HepG2 (cell line): ENCODE measurements at regions not wholly inside any gene's neighbourhood (a gene's known extent, or its start where the extent isn't known, plus 50 kb on each side); places are given as distances from the start of the nearest gene placed in this dataset.

ENCODE experiments used
- ATAC-seq: fragments of 200-7000 bp; cut with Tn5 transposase; 3 replicates; pipeline ENCODE4 v1.9.1; 2020; ENCODE audit warnings: mild to moderate bottlenecking, moderate library complexity
- BruUV-seq: library from RNA; stranded (reverse); fragments of 400-500 nt; replicated peaks from 2 replicates; lab custom pipeline; 2021; lab: Mats Ljungman, UMichigan
- CTCF ChIA-PET: fragments of 300-600 bp; formaldehyde crosslinking; extraction: SDS; loops from one replicate; lab custom pipeline; 2021; ENCODE audit warnings: low total read pairs, inconsistent platforms, low intra/inter-chr PET ratio; lab: Yijun Ruan, JAX
- POLR2A ChIA-PET: fragments of 350-600 bp; sonication (Branson Sonifier 250); formaldehyde crosslinking; loops from one replicate; lab custom pipeline; 2020; ENCODE audit warnings: antibody characterized with exemption, inconsistent platforms; lab: Yijun Ruan, JAX
- DNase-seq: peaks from one replicate; pipeline ENCODE4 v3.0.0-alpha.2; 2015; ENCODE audit warnings: low spot score
- FAIRE-seq: peaks from 3 replicates; lab custom pipeline; 2011; peaks lifted over from hg19 to GRCh38; lab: Jason Lieb, UNC
- H2AFZ ChIP-seq: one replicate; pipeline ENCODE4 v1.6.1; 2011; ENCODE audit warnings: low read length, inconsistent platforms
- H3K27ac ChIP-seq: fragments of 300-600 bp; 3 replicates; pipeline ENCODE4 v1.8.0; 2011; ENCODE audit warnings: mixed run types, mild to moderate bottlenecking, mixed read lengths, low read length, inconsistent platforms; ENCODE audit not compliant: insufficient read depth; ENCODE audit errors: extremely low read length
- H3K27me3 ChIP-seq, 2 experiments: fragments of 200-600 bp in 1 of 2; 2 replicates in 1 of 2; 3 replicates in 1 of 2; pipeline versions ENCODE4 v1.6.0 to v1.8.0; 2011; ENCODE audit warnings: low read length in 2 of 2, mild to moderate bottlenecking in 2 of 2, moderate library complexity in 2 of 2, inconsistent platforms in 1 of 2; ENCODE audit not compliant: insufficient read depth in 2 of 2, control insufficient read depth in 1 of 2
- H3K36me3 ChIP-seq, 2 experiments: fragments of 200-600 bp in 1 of 2; replicated peaks in 1 of 2; 2 replicates in 1 of 2; 3 replicates in 1 of 2; pipeline versions ENCODE4 v1.5.1 to v1.8.0; 2011; ENCODE audit warnings: low read length in 2 of 2, inconsistent platforms in 1 of 2; ENCODE audit not compliant: insufficient read depth in 2 of 2, control insufficient read depth in 1 of 2
- H3K4me1 ChIP-seq: 2 replicates; pipeline ENCODE4 v1.5.1; 2012; ENCODE audit warnings: low read length, inconsistent platforms; ENCODE audit not compliant: insufficient read depth
- H3K4me2 ChIP-seq: 2 replicates; pipeline ENCODE4 v1.6.0; 2011; ENCODE audit warnings: low read depth, low read length, inconsistent platforms
- H3K4me3 ChIP-seq, 3 experiments: fragments of 200-600 bp in 1 of 3; sonication (generic), shearing (Covaris generic) in 1 of 3; replicated peaks in 1 of 3; 2 replicates each; pipeline ENCODE4 v1.5.1; 2011 to 2016; ENCODE audit warnings: low read length in 3 of 3, inconsistent platforms in 2 of 3, low read depth in 2 of 3, mild to moderate bottlenecking in 2 of 3, control low read depth in 1 of 3, mixed read lengths in 1 of 3; ENCODE audit not compliant: insufficient read depth in 1 of 3
- H3K79me2 ChIP-seq: one replicate; pipeline ENCODE4 v1.6.1; 2011; ENCODE audit warnings: low read length, inconsistent platforms; ENCODE audit not compliant: insufficient read depth
- H3K9ac ChIP-seq: 2 replicates; pipeline ENCODE4 v1.6.0; 2011; ENCODE audit warnings: mild to moderate bottlenecking, low read depth, low read length, inconsistent platforms; ENCODE audit not compliant: insufficient read depth
- H3K9me3 ChIP-seq: 2 replicates; pipeline ENCODE4 v1.5.1; 2012; ENCODE audit warnings: mild to moderate bottlenecking, low read length
- H4K20me1 ChIP-seq: 2 replicates; pipeline ENCODE4 v1.6.0; 2011; ENCODE audit warnings: inconsistent platforms, mild to moderate bottlenecking, low read length, moderate library complexity; ENCODE audit not compliant: insufficient read depth
- ELF4 ChIP-seq: sonication (generic); formaldehyde crosslinking; IDR thresholded peaks from 2 replicates; pipeline ENCODE4 v1.5.0; 2020; ENCODE audit warnings: missing genetic modification reagents, mild to moderate bottlenecking, moderate library complexity, borderline replicate concordance
- KMT2B ChIP-seq: IDR thresholded peaks from 2 replicates; pipeline ENCODE4 v1.6.1; 2016; ENCODE audit warnings: missing genetic modification reagents, missing compliant biosample characterization
- PHF8 ChIP-seq: sonication (generic); formaldehyde crosslinking; IDR thresholded peaks from 2 replicates; pipeline ENCODE4 v1.5.0; 2020; ENCODE audit warnings: missing genetic modification reagents
- SP140L ChIP-seq: sonication (generic); formaldehyde crosslinking; IDR thresholded peaks from 2 replicates; pipeline ENCODE4 v1.4.0; 2020; ENCODE audit warnings: missing genetic modification reagents, borderline replicate concordance
- ZNF331 ChIP-seq: sonication (generic); formaldehyde crosslinking; IDR thresholded peaks from 2 replicates; pipeline ENCODE4 v1.4.0; 2020; ENCODE audit warnings: missing genetic modification reagents
- ZNF431 ChIP-seq: sonication (generic); formaldehyde crosslinking; IDR thresholded peaks from 2 replicates; pipeline ENCODE4 v1.9.0; 2022; ENCODE audit warnings: missing genetic modification reagents, low read depth, mild to moderate bottlenecking, borderline replicate concordance
- ZNF558 ChIP-seq: sonication (generic); formaldehyde crosslinking; IDR thresholded peaks from 2 replicates; pipeline ENCODE4 v1.9.0; 2022; ENCODE audit warnings: mild to moderate bottlenecking, missing genetic modification reagents, borderline replicate concordance
- ZNF605 ChIP-seq: sonication (generic); formaldehyde crosslinking; IDR thresholded peaks from 2 replicates; pipeline ENCODE4 v1.8.0; 2022; ENCODE audit warnings: mild to moderate bottlenecking, missing genetic modification reagents
- ZNF766 ChIP-seq: sonication (generic); formaldehyde crosslinking; IDR thresholded peaks from 2 replicates; pipeline ENCODE4 v1.5.0; 2020; ENCODE audit warnings: missing genetic modification reagents, borderline replicate concordance
- WGBS: methylation state at CpG from one replicate; pipeline ENCODE4 v1.1.6; 2017; ENCODE audit warnings: low lambda C conversion rate; 5-methylcytosine and 5-hydroxymethylcytosine counted together
- in situ Hi-C: cut with HindIII; loops from 2 replicates; pipeline ENCODE4 v1.10.0; 2017; ENCODE audit warnings: low pct_unique_long_range_greater_than_20kb; ENCODE audit not compliant: extremely low pct_ligation_motif_present
- intact Hi-C: fragments of 100-400 bp; cut with micrococcal nuclease; formaldehyde crosslinking; loops from one replicate; pipeline ENCODE4 v1.10.0; 2022; ENCODE audit not compliant: unreplicated experiment
- TF ChIP-seq, protein P1 (sequence below): sonication (generic); formaldehyde crosslinking; conservative IDR thresholded peaks from 2 replicates; pipeline ENCODE4 v1.8.1; 2023; ENCODE audit warnings: missing genetic modification reagents
- TF ChIP-seq, protein P2 (sequence below): IDR thresholded peaks from 2 replicates; pipeline ENCODE4 v1.6.1; 2012; ENCODE audit warnings: inconsistent platforms
- TF ChIP-seq, protein P3 (sequence below): IDR thresholded peaks from 2 replicates; pipeline ENCODE4 v1.6.1; 2016; ENCODE audit warnings: missing compliant biosample characterization, missing genetic modification reagents, borderline replicate concordance

DNA sequence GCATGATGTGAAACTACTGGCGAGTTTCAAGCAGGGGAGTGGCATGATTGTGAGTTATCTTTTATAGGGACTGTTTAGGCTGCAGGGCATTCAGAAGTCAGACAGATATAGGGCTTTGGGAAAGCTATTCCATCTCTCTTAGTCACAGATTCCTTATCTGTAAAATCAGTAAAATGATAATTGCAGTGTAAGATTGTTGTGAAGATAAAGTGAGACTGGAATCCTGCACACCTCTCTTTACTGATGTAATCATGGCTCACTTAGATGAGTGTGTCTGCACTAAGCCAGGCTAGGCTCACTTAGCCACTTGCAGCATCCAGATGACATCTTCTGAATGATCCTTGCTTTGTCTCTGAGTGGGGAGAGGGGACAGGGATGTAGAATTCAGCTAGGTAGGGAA, 81.8 kb upstream of the MAMDC2 start:
- Histone ChIP-seq H3K4me3 (no peak overlapping the region), H3K9ac (no peak overlapping the region), H3K4me2 (no peak overlapping the region), H3K79me2 (no peaks in the 10 kb centered on the region), H3K27ac (no peak overlapping the region), H3K36me3 (no peaks in the 10 kb centered on the region), H2AFZ (no peak overlapping the region), H4K20me1 (no peaks in the 10 kb centered on the region), H3K27me3 (peaks cover 0 to 12% of the 10 kb centered on the region in 2 experiments; a peak in 1 of 5 replicates), H3K4me1 (no peaks in the 10 kb centered on the region), H3K9me3 (no peaks in the 10 kb centered on the region)
- DNase-seq (no peak), FAIRE-seq (no peak), ATAC-seq (no peak)
- in situ Hi-C loops (no loop called here), intact Hi-C loops (no loop called here)
- ChIA-PET CTCF (no interaction called here), POLR2A (no interaction called here)
- no peak for TF ChIP-seq ZNF431 (CRISPR knock-in tag)
- TF ChIP-seq ZNF331 (CRISPR knock-in tag): no peak
- no peak for TF ChIP-seq ELF4 (CRISPR knock-in tag)
- TF ChIP-seq ZNF558 (CRISPR knock-in tag): no peak
- TF ChIP-seq SP140L (CRISPR knock-in tag): no peak
- TF ChIP-seq, protein P1, sequence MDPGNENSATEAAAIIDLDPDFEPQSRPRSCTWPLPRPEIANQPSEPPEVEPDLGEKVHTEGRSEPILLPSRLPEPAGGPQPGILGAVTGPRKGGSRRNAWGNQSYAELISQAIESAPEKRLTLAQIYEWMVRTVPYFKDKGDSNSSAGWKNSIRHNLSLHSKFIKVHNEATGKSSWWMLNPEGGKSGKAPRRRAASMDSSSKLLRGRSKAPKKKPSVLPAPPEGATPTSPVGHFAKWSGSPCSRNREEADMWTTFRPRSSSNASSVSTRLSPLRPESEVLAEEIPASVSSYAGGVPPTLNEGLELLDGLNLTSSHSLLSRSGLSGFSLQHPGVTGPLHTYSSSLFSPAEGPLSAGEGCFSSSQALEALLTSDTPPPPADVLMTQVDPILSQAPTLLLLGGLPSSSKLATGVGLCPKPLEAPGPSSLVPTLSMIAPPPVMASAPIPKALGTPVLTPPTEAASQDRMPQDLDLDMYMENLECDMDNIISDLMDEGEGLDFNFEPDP: no peak
- TF ChIP-seq ZNF766: no peak
- no peak for TF ChIP-seq PHF8 (CRISPR knock-in tag)
- no peak for TF ChIP-seq ZNF605
- TF ChIP-seq, protein P2, sequence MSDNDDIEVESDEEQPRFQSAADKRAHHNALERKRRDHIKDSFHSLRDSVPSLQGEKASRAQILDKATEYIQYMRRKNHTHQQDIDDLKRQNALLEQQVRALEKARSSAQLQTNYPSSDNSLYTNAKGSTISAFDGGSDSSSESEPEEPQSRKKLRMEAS: no peak
- TF ChIP-seq KMT2B (CRISPR knock-in tag): no peak
- TF ChIP-seq, protein P3, sequence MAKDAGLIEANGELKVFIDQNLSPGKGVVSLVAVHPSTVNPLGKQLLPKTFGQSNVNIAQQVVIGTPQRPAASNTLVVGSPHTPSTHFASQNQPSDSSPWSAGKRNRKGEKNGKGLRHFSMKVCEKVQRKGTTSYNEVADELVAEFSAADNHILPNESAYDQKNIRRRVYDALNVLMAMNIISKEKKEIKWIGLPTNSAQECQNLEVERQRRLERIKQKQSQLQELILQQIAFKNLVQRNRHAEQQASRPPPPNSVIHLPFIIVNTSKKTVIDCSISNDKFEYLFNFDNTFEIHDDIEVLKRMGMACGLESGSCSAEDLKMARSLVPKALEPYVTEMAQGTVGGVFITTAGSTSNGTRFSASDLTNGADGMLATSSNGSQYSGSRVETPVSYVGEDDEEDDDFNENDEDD (CRISPR knock-in tag): no peak
- BruUV-seq: no TSS peak
- 0% methylated on average over 1 of the region's 1 CpG for WGBS
